ENCODE measurements at regions not wholly inside any gene's neighbourhood (a gene's known extent, or its start where the extent isn't known, plus 50 kb on each side); places are given as distances from the start of the nearest gene placed in this dataset.
"Not testable (repeated sequence)": the region's sequence is repeated elsewhere in the genome, so short reads cannot be mapped to it uniquely, and the experiment has no call there.

DNA sequence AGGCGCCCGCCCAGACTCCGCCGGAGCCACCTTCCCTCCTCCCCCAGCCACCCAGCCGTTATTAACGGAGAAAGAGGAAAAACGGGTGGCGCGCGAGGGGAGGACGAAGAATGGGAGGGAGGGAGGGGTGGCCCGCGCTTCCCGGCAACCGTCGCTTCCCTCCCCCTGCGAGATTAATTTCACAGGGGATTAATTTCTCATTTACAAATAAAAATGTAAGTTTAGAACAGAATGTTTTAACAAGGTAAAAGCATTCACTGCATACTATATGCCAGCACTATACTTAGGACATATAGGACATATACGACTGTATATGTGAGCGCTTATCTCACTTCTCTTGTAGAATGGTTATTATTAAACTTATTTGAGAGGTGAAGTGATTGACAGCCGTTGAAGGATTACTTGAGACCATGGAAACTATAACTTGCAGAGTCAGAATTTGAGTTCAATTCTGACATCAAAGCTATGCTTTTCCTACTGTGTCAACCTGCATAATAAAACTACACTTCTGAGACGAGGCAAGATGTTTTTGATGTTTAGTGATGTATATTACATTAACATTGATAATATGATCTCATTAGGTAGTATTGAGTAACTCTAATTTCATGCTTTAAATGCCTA is 120.5 kb upstream of the WIPF3 start:
- H3K36me3 Mint-ChIP-seq, H3K9me3 Mint-ChIP-seq, H3K27ac Mint-ChIP-seq, H3K4me1 Mint-ChIP-seq, DNase-seq, POLR2A ChIA-PET: not testable (repeated sequence)
- peak in 1 of 2 donors; percentile 14 for ATAC-seq
- Mint-ChIP-seq H3K4me3 (peak overlapping the region; percentile 20 to 96 (median 61)), H3K27me3 (peaks cover 6 to 34% (median 20%) of the 10 kb centered on the region in 5 donors)

DNA sequence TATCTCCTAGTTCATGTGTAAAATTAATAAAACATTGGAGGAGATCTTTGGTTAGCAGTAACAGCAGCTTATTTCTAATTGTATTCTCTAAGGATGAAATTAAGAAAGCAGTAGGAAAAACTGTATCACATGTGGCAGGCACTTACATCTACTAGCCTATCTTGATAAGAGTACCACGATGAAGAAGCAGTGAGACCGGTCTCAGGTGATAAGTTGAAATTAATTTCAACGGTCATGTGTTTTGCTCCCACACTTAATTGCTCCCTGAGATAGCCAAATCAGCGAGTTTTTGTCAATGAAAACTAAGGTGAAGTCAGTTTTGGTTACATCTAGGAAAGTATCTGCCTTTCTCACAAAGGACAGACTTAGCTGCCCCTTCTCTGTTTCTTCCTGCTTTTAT is 115.8 kb upstream of the WIPF3 start:
- ATAC-seq, H3K9me3 Mint-ChIP-seq, POLR2A ChIA-PET, DNase-seq, H3K4me1 Mint-ChIP-seq, H3K4me3 Mint-ChIP-seq, H3K27ac Mint-ChIP-seq, H3K36me3 Mint-ChIP-seq: not testable (repeated sequence)
- H3K27me3 Mint-ChIP-seq = peaks cover 8 to 25% (median 17%) of the 10 kb centered on the region in 5 donors

DNA sequence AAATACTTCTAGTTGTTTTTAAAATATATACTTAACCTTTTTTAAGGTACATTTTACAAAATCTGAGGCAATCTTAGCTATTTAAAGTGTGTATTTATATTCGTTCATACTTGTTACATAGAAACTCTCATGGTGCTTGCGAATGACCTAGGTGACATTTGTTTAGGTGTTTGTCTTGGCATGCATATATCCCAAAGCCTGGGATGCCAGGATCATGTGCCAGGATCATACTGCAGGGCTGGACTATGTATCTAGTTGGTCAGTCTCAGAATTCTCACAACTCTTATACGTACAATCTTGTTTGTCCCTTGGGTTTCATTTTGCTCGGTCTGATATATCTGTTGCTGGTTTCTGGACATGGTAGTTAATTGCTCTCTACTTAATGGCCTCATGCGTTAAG is 109.9 kb upstream of the WIPF3 start:
- H3K27ac Mint-ChIP-seq, H3K4me1 Mint-ChIP-seq, H3K36me3 Mint-ChIP-seq, DNase-seq, ATAC-seq, H3K27me3 Mint-ChIP-seq, POLR2A ChIA-PET, H3K9me3 Mint-ChIP-seq, H3K4me3 Mint-ChIP-seq: not testable (repeated sequence)

DNA sequence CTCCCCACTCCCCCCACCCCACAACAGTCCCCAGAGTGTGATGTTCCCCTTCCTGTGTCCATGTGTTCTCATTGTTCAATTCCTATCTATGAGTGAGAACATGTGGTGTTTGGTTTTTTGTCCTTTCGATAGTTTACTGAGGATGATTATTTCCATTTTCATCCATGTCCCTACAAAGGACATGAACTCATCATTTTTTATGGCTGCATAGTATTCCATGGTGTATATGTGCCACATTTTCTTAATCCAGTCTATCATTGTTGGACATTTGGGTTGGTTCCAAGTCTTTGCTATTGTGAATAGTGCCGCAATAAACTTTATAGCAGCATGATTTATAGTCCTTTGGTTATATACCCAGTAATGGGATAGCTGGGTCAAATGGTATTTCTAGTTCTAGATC is 106.6 kb upstream of the WIPF3 start:
- H3K9me3 Mint-ChIP-seq, H3K27me3 Mint-ChIP-seq, H3K36me3 Mint-ChIP-seq, H3K27ac Mint-ChIP-seq, ATAC-seq, H3K4me3 Mint-ChIP-seq, POLR2A ChIA-PET, DNase-seq, H3K4me1 Mint-ChIP-seq: not testable (repeated sequence)

GRCh38 chr7:29701540-29701939 is 104.8 kb upstream of the WIPF3 start:
- H3K27ac Mint-ChIP-seq = not testable (repeated sequence)

DNA sequence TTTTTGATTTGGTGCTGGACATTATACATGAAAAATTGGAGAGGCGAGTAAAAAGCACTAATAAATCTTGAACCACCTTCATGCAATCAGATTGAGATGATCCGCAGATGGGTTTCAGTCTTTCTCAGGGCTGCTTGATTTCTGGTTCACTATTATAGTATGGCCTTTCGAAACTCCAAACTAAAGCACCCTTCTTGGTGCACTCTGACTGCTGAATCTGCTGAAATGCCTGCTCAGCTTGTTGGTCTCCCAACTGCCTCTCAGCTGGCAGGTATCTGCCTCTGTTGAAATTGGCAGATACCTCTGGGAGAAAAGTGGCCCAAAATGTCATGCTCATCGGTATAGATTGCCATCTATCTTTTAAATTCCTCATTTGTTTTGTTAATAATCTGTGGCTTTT is 102.5 kb upstream of the WIPF3 start:
- H3K4me1 Mint-ChIP-seq, H3K4me3 Mint-ChIP-seq, DNase-seq, H3K27ac Mint-ChIP-seq, POLR2A ChIA-PET, H3K27me3 Mint-ChIP-seq, H3K36me3 Mint-ChIP-seq, ATAC-seq: not testable (repeated sequence)
- peaks cover 0 to 11% (median 4%) of the 10 kb centered on the region in 9 donors for H3K9me3 Mint-ChIP-seq

More at GRCh38 chr7:29701540-29701939, 104.8 kb upstream of the WIPF3 start:
- H3K4me3 Mint-ChIP-seq, H3K36me3 Mint-ChIP-seq, H3K27me3 Mint-ChIP-seq, H3K4me1 Mint-ChIP-seq, ATAC-seq, POLR2A ChIA-PET, DNase-seq: not testable (repeated sequence)
- H3K9me3 Mint-ChIP-seq = peaks cover 0 to 11% (median 4%) of the 10 kb centered on the region in 9 donors

GRCh38 chr7:29709002-29709401 is 97.3 kb upstream of the WIPF3 start:
- H3K4me1 Mint-ChIP-seq, DNase-seq, H3K9me3 Mint-ChIP-seq, ATAC-seq, H3K36me3 Mint-ChIP-seq, H3K4me3 Mint-ChIP-seq, POLR2A ChIA-PET, H3K27ac Mint-ChIP-seq: not testable (repeated sequence)
- peaks cover 4 to 19% (median 9%) of the 10 kb centered on the region in 5 donors for H3K27me3 Mint-ChIP-seq

GRCh38 chr7:29723127-29723526 is 83.2 kb upstream of the WIPF3 start:
- H3K4me1 Mint-ChIP-seq, DNase-seq, H3K4me3 Mint-ChIP-seq, H3K36me3 Mint-ChIP-seq, H3K9me3 Mint-ChIP-seq, POLR2A ChIA-PET, ATAC-seq, H3K27ac Mint-ChIP-seq: not testable (repeated sequence)
- peaks cover 0 to 21% (median 6%) of the 10 kb centered on the region in 5 donors for H3K27me3 Mint-ChIP-seq

DNA sequence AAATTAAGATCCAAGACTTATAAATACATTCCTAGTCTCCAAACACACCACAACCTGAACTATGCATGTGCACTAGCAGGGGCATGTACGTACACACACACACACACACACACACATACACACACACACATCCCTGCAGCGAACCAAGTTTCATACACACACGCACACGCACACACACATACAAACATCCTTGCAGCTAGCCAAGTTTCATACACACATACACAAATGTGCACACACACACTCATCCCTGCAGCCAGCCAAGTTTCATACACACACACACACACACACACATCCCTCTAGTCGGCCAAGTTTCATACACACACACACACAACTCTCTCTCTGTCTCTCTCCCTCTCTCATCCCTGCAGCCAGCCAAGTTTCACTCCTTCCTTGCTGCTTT is 82.7 kb upstream of the WIPF3 start:
- no peaks in the 10 kb centered on the region for H3K4me1 Mint-ChIP-seq
- no peak for DNase-seq
- no peak overlapping the region for H3K27ac Mint-ChIP-seq
- POLR2A ChIA-PET = no interaction called here
- no peak for ATAC-seq
- no peak overlapping the region for H3K4me3 Mint-ChIP-seq
- peaks cover 0 to 26% (median 9%) of the 10 kb centered on the region in 5 donors for H3K27me3 Mint-ChIP-seq
- no peaks in the 10 kb centered on the region for H3K36me3 Mint-ChIP-seq
- peaks cover 0 to 2% (median 0%) of the 10 kb centered on the region in 9 donors for H3K9me3 Mint-ChIP-seq

GRCh38 chr7:29729534-29730165 is 76.7 kb upstream of the WIPF3 start:
- H3K27ac Mint-ChIP-seq, H3K4me1 Mint-ChIP-seq, DNase-seq, H3K4me3 Mint-ChIP-seq, ATAC-seq, H3K36me3 Mint-ChIP-seq, POLR2A ChIA-PET, H3K9me3 Mint-ChIP-seq: not testable (repeated sequence)
- H3K27me3 Mint-ChIP-seq = peaks cover 10 to 52% (median 19%) of the 10 kb centered on the region in 5 donors

GRCh38 chr7:29734246-29734731 is 72.0 kb upstream of the WIPF3 start:
- H3K4me3 Mint-ChIP-seq = no peak overlapping the region
- POLR2A ChIA-PET = no interaction called here
- peaks cover 0 to 2% (median 0%) of the 10 kb centered on the region in 9 donors for H3K9me3 Mint-ChIP-seq
- ATAC-seq (no peak), DNase-seq (no peak)
- H3K4me1 Mint-ChIP-seq = no peaks in the 10 kb centered on the region
- peaks cover 0 to under 1% (median 0%) of the 10 kb centered on the region in 3 donors for H3K36me3 Mint-ChIP-seq
- H3K27me3 Mint-ChIP-seq = peaks cover 7 to 22% (median 19%) of the 10 kb centered on the region in 5 donors
- no peak overlapping the region for H3K27ac Mint-ChIP-seq

DNA sequence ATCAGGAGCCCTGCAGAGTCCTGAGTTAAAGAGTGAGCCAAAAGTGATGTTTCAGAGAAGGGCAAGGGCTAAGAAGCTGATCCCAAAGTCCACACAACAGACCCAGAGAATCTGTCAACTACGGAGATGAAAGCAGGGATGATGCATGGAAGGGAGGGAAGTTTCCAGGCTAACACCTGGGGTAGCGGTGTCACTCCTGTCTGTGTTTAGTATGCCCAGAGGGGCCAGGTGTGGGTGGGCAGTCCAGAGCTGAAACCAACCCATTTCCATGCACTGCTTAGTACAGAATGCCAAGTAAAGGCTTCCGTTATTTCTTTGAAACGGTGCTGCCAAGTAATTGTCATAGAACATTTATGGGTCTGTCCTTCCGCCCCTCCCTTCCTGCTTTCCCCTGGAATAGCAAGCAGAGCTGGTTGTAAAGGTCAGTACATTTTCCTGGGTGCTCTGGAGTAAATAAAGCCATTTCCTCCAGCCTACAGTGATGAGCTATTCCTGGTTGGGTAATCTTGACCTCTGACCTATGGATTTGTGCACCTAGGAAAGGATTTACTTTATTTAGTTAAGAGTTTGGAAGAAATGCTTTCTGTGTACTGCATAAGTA is 58.6 kb upstream of the WIPF3 start:
- H3K4me1 Mint-ChIP-seq, ATAC-seq, H3K36me3 Mint-ChIP-seq, POLR2A ChIA-PET, DNase-seq, H3K4me3 Mint-ChIP-seq, H3K9me3 Mint-ChIP-seq, H3K27ac Mint-ChIP-seq: not testable (repeated sequence)
- H3K27me3 Mint-ChIP-seq = peaks cover 0 to 11% (median 2%) of the 10 kb centered on the region in 5 donors

GRCh38 chr7:29748286-29749099 is 57.8 kb upstream of the WIPF3 start:
- no peaks in the 10 kb centered on the region for H3K36me3 Mint-ChIP-seq
- peaks cover 0 to 11% (median 2%) of the 10 kb centered on the region in 5 donors for H3K27me3 Mint-ChIP-seq
- POLR2A ChIA-PET = no interaction called here
- ATAC-seq = no peak
- no peak overlapping the region for H3K4me3 Mint-ChIP-seq
- no peaks in the 10 kb centered on the region for H3K4me1 Mint-ChIP-seq
- H3K27ac Mint-ChIP-seq = peak overlapping the region in 1 of 10 donors; percentile 14
- DNase-seq = no peak
- H3K9me3 Mint-ChIP-seq = no peaks in the 10 kb centered on the region

Data from naive thymus-derived CD8-positive, alpha-beta T cell (primary cell).